ENCODE measurements at regions not wholly inside any gene's neighbourhood (a gene's known extent, or its start where the extent isn't known, plus 50 kb on each side); places are given as distances from the start of the nearest gene placed in this dataset.

DNA sequence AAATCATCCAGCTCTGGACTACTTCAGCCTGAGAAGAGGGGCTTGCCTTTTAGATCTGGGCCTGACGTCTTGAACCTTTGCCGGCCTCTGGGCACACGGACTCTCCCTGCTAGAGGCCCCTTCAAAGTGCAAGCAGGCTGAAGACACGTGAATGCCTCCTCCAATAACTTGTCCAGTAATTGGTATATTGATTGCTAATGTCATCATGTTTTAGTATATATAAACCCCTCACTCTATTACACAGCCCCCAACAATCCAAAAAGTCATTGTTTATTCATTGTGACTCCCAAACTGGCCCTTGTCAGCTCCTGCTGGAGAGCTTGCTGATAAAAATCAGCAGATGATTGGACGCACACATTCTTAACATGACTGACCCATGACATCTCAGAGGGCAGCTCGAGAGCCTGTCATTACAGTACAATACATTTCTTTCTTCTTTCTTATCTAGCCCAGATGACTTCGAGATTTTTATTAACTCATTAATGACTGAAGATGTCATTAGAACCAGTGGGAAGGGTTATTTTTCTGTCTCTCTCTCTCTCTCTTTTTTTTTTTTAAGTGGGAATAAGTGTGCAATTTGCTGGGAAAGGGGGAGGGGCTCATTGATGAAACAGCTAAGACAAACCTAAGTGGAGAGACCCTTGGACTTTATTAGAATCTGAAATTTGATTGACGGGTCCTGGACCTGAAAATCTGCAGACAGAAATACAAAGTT, 65.5 kb upstream of the NR2F2 start (continued):
- TF ChIP-seq ZNF114 (CRISPR knock-in tag; IDR thresholded peaks at IDR 0.05) (no peak), NANOG (IDR thresholded peaks at IDR 0.05; ENCODE audit: borderline replicate concordance) (no peak), ZNF331 (CRISPR knock-in tag; IDR thresholded peaks at IDR 0.05; ENCODE audit: low read depth) (no peak), EZH2phosphoT487 (IDR thresholded peaks at IDR 0.05; ENCODE audit: unreplicated experiment) (no peak), POLR2AphosphoS5 (IDR thresholded peaks at IDR 0.05; ENCODE audit: low read depth) (no peak), STAT1 (IDR thresholded peaks at IDR 0.05; ENCODE audit: unreplicated experiment) (no peak)
- TF ChIP-seq, protein P1, sequence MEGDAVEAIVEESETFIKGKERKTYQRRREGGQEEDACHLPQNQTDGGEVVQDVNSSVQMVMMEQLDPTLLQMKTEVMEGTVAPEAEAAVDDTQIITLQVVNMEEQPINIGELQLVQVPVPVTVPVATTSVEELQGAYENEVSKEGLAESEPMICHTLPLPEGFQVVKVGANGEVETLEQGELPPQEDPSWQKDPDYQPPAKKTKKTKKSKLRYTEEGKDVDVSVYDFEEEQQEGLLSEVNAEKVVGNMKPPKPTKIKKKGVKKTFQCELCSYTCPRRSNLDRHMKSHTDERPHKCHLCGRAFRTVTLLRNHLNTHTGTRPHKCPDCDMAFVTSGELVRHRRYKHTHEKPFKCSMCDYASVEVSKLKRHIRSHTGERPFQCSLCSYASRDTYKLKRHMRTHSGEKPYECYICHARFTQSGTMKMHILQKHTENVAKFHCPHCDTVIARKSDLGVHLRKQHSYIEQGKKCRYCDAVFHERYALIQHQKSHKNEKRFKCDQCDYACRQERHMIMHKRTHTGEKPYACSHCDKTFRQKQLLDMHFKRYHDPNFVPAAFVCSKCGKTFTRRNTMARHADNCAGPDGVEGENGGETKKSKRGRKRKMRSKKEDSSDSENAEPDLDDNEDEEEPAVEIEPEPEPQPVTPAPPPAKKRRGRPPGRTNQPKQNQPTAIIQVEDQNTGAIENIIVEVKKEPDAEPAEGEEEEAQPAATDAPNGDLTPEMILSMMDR (conservative IDR thresholded peaks at IDR 0.05; ENCODE audit: low read depth in 2 of 2) = no peak
- TF ChIP-seq, protein P2, sequence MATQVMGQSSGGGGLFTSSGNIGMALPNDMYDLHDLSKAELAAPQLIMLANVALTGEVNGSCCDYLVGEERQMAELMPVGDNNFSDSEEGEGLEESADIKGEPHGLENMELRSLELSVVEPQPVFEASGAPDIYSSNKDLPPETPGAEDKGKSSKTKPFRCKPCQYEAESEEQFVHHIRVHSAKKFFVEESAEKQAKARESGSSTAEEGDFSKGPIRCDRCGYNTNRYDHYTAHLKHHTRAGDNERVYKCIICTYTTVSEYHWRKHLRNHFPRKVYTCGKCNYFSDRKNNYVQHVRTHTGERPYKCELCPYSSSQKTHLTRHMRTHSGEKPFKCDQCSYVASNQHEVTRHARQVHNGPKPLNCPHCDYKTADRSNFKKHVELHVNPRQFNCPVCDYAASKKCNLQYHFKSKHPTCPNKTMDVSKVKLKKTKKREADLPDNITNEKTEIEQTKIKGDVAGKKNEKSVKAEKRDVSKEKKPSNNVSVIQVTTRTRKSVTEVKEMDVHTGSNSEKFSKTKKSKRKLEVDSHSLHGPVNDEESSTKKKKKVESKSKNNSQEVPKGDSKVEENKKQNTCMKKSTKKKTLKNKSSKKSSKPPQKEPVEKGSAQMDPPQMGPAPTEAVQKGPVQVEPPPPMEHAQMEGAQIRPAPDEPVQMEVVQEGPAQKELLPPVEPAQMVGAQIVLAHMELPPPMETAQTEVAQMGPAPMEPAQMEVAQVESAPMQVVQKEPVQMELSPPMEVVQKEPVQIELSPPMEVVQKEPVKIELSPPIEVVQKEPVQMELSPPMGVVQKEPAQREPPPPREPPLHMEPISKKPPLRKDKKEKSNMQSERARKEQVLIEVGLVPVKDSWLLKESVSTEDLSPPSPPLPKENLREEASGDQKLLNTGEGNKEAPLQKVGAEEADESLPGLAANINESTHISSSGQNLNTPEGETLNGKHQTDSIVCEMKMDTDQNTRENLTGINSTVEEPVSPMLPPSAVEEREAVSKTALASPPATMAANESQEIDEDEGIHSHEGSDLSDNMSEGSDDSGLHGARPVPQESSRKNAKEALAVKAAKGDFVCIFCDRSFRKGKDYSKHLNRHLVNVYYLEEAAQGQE (IDR thresholded peaks at IDR 0.05; ENCODE audit: unreplicated experiment) = no peak

- Mint-ChIP-seq H3K4me3 (no peak overlapping the region), H3K36me3 (ENCODE audit: low read depth) (no peaks in the 10 kb centered on the region), H3K4me1 (peaks cover 28% of the 10 kb centered on the region), H3K9me3 (no peaks in the 10 kb centered on the region), H3K27ac (no peak overlapping the region), H3K27me3 (ENCODE audit: insufficient read depth, low read depth, poor library complexity) (no peaks in the 10 kb centered on the region)
- H3K4me2 ChIP-seq = no peak overlapping the region
- no peak overlapping the region for H2AFZ ChIP-seq
- H3K27me3 ChIP-seq (ENCODE audit: insufficient read depth) = no peaks in the 10 kb centered on the region
- no peak overlapping the region for H3K27ac ChIP-seq (ENCODE audit: low read depth)
- no peaks in the 10 kb centered on the region for H3F3A ChIP-seq (replicated peaks; ENCODE audit: low read depth)
- H3K9me2 ChIP-seq (ENCODE audit: insufficient read depth) = no peaks in the 10 kb centered on the region
- H4K20me1 ChIP-seq (replicated peaks; ENCODE audit: insufficient read depth) = no peaks in the 10 kb centered on the region
- H3K4me1 ChIP-seq (ENCODE audit: insufficient read depth) = peaks cover 18% of the 10 kb centered on the region
- H3K4me3 ChIP-seq = no peak overlapping the region
- DNase-seq (ENCODE audit: low spot score) (no peak), ATAC-seq (no peak)
- H3K79me2 ChIP-seq (replicated peaks; ENCODE audit: insufficient read depth) = no peaks in the 10 kb centered on the region
- H3K36me3 ChIP-seq (ENCODE audit: insufficient read depth) = no peaks in the 10 kb centered on the region
- TF ChIP-seq, protein P3, sequence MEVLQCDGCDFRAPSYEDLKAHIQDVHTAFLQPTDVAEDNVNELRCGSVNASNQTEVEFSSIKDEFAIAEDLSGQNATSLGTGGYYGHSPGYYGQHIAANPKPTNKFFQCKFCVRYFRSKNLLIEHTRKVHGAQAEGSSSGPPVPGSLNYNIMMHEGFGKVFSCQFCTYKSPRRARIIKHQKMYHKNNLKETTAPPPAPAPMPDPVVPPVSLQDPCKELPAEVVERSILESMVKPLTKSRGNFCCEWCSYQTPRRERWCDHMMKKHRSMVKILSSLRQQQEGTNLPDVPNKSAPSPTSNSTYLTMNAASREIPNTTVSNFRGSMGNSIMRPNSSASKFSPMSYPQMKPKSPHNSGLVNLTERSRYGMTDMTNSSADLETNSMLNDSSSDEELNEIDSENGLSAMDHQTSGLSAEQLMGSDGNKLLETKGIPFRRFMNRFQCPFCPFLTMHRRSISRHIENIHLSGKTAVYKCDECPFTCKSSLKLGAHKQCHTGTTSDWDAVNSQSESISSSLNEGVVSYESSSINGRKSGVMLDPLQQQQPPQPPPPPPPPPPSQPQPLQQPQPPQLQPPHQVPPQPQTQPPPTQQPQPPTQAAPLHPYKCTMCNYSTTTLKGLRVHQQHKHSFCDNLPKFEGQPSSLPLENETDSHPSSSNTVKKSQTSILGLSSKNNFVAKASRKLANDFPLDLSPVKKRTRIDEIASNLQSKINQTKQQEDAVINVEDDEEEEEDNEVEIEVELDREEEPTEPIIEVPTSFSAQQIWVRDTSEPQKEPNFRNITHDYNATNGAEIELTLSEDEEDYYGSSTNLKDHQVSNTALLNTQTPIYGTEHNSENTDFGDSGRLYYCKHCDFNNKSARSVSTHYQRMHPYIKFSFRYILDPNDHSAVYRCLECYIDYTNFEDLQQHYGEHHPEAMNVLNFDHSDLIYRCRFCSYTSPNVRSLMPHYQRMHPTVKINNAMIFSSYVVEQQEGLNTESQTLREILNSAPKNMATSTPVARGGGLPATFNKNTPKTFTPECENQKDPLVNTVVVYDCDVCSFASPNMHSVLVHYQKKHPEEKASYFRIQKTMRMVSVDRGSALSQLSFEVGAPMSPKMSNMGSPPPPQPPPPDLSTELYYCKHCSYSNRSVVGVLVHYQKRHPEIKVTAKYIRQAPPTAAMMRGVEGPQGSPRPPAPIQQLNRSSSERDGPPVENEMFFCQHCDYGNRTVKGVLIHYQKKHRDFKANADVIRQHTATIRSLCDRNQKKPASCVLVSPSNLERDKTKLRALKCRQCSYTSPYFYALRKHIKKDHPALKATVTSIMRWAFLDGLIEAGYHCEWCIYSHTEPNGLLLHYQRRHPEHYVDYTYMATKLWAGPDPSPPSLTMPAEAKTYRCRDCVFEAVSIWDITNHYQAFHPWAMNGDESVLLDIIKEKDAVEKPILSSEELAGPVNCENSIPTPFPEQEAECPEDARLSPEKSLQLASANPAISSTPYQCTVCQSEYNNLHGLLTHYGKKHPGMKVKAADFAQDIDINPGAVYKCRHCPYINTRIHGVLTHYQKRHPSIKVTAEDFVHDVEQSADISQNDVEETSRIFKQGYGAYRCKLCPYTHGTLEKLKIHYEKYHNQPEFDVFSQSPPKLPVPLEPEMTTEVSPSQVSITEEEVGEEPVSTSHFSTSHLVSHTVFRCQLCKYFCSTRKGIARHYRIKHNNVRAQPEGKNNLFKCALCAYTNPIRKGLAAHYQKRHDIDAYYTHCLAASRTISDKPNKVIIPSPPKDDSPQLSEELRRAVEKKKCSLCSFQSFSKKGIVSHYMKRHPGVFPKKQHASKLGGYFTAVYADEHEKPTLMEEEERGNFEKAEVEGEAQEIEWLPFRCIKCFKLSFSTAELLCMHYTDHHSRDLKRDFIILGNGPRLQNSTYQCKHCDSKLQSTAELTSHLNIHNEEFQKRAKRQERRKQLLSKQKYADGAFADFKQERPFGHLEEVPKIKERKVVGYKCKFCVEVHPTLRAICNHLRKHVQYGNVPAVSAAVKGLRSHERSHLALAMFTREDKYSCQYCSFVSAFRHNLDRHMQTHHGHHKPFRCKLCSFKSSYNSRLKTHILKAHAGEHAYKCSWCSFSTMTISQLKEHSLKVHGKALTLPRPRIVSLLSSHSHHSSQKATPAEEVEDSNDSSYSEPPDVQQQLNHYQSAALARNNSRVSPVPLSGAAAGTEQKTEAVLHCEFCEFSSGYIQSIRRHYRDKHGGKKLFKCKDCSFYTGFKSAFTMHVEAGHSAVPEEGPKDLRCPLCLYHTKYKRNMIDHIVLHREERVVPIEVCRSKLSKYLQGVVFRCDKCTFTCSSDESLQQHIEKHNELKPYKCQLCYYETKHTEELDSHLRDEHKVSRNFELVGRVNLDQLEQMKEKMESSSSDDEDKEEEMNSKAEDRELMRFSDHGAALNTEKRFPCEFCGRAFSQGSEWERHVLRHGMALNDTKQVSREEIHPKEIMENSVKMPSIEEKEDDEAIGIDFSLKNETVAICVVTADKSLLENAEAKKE (CRISPR knock-in tag; IDR thresholded peaks at IDR 0.05) = no peak
- TF ChIP-seq STAT1 (IDR thresholded peaks at IDR 0.05; ENCODE audit: unreplicated experiment) (no peak), CREB1 (CRISPR knock-in tag; IDR thresholded peaks at IDR 0.05; ENCODE audit: low read depth) (no peak), EZH2 (IDR thresholded peaks at IDR 0.05; ENCODE audit: low read depth, unreplicated experiment) (no peak), EZH2phosphoT487 (IDR thresholded peaks at IDR 0.05; ENCODE audit: unreplicated experiment) (no peak)
- TF ChIP-seq, protein P1 (conservative IDR thresholded peaks at IDR 0.05; ENCODE audit: low read depth in 2 of 2) = no peak
These were observed 64.0 kb upstream of the NR2F2 start for GRCh38 chr15:96266456-96266855.
